Neural crest cell (in vitro differentiated cells): ENCODE measurements at regions not wholly inside any gene's neighbourhood (a gene's known extent, or its start where the extent isn't known, plus 50 kb on each side); places are given as distances from the start of the nearest gene placed in this dataset.

Experiments used
- DNase-seq: peaks from one replicate; pipeline ENCODE4 v3.0.0; 2021; ENCODE audit warnings: low read depth, mixed read lengths, low spot score
- H3K27ac Mint-ChIP-seq: one replicate; pipeline ENCODE4 v1.8.0; 2021; ENCODE audit warnings: mild to moderate bottlenecking, mixed read lengths; ENCODE audit not compliant: unreplicated experiment
- H3K27me3 Mint-ChIP-seq: 2 replicates; pipeline ENCODE4 v1.8.0; 2021; ENCODE audit warnings: low read depth, mild to moderate bottlenecking, mixed read lengths
- H3K36me3 Mint-ChIP-seq: 2 replicates; pipeline ENCODE4 v1.8.0; 2021; ENCODE audit warnings: low read depth, mild to moderate bottlenecking, mixed read lengths
- H3K4me1 Mint-ChIP-seq: 2 replicates; pipeline ENCODE4 v1.8.0; 2021; ENCODE audit warnings: mixed read lengths
- H3K4me3 Mint-ChIP-seq: one replicate; pipeline ENCODE4 v1.8.0; 2021; ENCODE audit warnings: mild to moderate bottlenecking, mixed read lengths
- H3K9me3 Mint-ChIP-seq: 2 replicates; pipeline ENCODE4 v1.8.0; 2021; ENCODE audit warnings: mixed read lengths
- TF ChIP-seq, protein P1 (sequence below): fragments of 200-600 bp; sonication (generic); conservative IDR thresholded peaks from 2 replicates; pipeline ENCODE4 v1.5.0; 2021; ENCODE audit warnings: antibody characterized with exemption, mild to moderate bottlenecking

DNA sequence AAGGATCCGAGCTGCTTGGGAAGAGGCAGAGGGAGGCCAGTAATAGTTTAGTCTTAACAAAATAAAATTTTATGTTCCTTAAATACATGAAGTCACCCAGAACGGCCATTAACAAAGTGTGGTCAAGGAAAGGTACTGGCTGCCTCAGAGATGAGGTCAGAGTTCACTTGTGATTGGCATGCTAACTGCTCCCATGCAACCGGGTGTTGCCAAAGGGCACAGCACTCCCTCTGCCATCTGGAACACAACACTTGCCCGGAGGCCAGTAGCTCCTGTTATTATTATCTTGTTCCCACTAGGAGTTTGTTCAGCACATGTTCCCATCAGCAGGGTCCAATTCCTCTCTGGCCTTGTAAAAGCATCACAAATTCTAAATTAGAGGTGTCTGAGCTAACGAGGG lies 207.0 kb downstream of the CYP26B1 start:
- TF ChIP-seq, protein P1, sequence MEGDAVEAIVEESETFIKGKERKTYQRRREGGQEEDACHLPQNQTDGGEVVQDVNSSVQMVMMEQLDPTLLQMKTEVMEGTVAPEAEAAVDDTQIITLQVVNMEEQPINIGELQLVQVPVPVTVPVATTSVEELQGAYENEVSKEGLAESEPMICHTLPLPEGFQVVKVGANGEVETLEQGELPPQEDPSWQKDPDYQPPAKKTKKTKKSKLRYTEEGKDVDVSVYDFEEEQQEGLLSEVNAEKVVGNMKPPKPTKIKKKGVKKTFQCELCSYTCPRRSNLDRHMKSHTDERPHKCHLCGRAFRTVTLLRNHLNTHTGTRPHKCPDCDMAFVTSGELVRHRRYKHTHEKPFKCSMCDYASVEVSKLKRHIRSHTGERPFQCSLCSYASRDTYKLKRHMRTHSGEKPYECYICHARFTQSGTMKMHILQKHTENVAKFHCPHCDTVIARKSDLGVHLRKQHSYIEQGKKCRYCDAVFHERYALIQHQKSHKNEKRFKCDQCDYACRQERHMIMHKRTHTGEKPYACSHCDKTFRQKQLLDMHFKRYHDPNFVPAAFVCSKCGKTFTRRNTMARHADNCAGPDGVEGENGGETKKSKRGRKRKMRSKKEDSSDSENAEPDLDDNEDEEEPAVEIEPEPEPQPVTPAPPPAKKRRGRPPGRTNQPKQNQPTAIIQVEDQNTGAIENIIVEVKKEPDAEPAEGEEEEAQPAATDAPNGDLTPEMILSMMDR, result no peak
- no peaks in the 10 kb centered on the region for H3K27me3 Mint-ChIP-seq
- DNase-seq, result no peak
- no peaks in the 10 kb centered on the region for H3K9me3 Mint-ChIP-seq
- H3K4me1 Mint-ChIP-seq, result peaks cover 4% of the 10 kb centered on the region
- H3K27ac Mint-ChIP-seq, result no peak overlapping the region
- H3K36me3 Mint-ChIP-seq, result no peaks in the 10 kb centered on the region
- no peak overlapping the region for H3K4me3 Mint-ChIP-seq

DNA sequence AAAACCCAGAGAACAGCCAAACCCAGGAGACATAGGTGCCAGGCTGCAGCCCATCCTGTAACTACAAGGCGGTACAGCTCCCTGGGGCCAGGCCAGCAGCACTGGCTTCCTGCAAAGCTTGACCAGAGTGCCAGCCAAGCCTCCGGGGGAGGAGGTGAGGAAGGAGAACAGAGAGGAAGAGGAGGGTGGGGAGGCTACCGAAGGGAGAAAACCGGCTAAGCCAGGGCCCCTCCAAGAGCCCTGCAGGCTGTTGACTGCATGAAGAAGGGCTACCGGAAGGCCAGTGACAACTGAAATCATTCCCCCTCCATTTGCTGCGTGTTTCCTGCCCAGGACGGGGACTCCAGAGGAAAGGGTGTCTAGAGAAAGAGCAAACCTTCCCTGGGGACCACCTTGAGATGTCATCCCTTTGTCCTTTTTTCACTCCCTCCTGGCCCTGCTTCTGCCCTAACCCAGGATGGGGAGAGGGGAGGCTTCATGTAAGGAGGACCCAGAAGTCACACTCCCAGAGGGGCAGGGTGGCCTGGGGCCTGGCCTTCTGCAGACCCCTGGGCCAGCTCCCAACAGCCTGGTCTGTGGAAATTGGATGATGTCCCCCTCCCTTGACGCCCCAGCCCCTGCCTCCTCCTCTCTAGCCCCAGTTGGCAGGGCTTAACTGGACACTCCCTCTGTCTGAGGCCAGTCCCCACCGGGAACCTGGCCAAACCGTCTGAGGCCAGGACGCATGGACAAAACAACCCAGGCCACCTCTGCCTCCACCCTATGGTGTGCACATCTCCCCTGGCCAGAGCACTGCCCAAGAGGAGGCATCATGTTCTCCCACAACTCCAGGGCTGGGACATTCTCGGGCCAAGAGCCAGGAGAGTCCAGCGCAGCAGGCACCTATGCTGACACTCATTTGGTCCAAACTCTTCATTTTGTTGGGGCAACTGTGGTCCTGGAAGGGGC lies 207.8 kb downstream of the CYP26B1 start:
- peaks cover 4% of the 10 kb centered on the region for H3K4me1 Mint-ChIP-seq
- no peak for DNase-seq
- TF ChIP-seq, protein P1, result no peak
- no peaks in the 10 kb centered on the region for H3K27me3 Mint-ChIP-seq
- no peak overlapping the region for H3K4me3 Mint-ChIP-seq
- no peaks in the 10 kb centered on the region for H3K36me3 Mint-ChIP-seq
- no peak overlapping the region for H3K27ac Mint-ChIP-seq
- no peaks in the 10 kb centered on the region for H3K9me3 Mint-ChIP-seq

DNA sequence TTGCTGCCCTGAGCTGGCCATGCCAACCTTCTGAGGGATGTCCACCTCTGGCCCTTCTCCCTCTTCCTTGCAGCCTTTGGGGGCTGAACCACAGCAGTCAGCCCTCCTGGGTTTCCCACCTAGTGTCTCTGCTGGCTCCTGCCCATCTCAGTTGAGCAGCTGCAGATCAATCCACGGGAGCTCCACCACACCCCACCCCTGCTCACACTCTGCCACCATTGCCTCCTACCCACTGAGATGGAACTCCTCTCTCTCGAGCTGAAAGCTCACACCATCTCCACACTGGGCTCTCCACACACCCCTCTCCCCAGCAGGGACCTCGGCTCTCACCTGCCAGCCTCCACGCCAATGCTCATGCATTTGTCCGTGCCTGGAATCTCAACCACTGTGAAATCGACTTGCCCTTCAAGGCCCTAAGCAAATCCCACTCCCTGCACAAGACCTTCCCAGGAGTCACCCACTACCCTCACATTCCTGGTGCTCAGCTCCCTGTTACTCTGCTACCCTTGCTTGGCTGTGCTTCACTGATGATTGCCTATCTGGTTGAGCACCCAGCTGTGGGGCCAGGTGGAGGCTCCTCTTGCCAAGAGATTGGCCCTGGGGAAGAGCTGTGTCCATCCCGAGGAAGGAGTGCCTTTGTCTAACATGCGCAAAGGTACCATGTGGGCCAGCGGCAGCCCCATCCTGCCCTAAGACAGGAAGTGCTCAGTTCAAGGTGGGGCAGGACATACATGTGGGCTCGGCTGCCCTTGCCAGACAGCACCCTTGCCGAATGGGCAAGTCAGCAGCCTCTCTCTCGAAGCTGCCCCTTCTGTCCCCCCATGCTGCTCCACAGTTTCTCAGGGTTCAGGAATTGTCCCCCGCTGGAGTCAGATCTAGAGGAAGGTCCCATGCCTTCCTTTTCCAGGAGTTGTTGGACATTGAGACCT lies 208.7 kb downstream of the CYP26B1 start:
- no peak overlapping the region for H3K27ac Mint-ChIP-seq
- H3K36me3 Mint-ChIP-seq, result no peaks in the 10 kb centered on the region
- H3K4me1 Mint-ChIP-seq, result peaks cover 2% of the 10 kb centered on the region
- no peaks in the 10 kb centered on the region for H3K27me3 Mint-ChIP-seq
- no peak overlapping the region for H3K4me3 Mint-ChIP-seq
- no peaks in the 10 kb centered on the region for H3K9me3 Mint-ChIP-seq
- TF ChIP-seq, protein P1, result no peak
- peak; percentile 0 for DNase-seq

DNA sequence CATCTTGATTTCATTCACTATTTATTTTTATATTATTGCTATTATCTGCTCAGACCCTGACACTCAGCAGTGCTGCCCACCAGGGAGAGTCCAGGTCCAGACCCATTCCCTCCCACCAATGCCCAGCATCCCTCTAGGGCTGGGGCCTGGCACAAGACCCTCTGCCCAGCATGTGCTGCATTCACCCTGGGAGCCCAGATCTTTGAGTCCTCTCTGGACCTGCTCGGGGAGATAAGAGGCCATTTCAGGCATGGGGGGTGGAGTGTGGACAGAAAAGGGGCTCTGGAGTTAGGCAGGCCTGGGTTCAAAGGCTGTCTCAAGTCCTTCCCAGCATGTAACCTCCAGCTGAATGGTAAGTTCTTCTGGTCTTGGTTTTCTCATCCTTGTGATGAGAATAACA lies 209.6 kb downstream of the CYP26B1 start:
- Mint-ChIP-seq H3K27me3 (no peaks in the 10 kb centered on the region), H3K27ac (no peak overlapping the region), H3K4me3 (no peak overlapping the region), H3K9me3 (no peaks in the 10 kb centered on the region), H3K36me3 (no peaks in the 10 kb centered on the region), H3K4me1 (no peaks in the 10 kb centered on the region)
- TF ChIP-seq, protein P1, result no peak
- DNase-seq, result peak; percentile 0

DNA sequence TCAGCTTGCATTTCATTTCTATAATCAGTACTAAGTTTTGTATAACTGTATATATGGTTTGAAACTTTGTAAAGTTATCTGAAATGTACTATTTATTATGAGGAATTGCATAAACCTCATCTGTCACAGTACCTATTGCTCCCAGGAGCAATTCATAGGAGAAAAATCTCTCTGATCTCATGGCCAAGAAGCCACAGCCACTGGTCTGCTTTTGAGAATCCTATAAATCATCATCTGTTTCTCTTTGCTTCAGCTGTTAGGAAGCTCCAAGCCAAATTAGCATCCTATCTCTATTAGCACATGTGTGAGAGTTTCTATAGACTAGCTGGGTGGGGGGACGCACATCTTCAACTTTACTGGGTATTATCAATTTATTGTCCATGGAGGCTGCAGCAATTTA lies 210.3 kb downstream of the CYP26B1 start:
- TF ChIP-seq, protein P1, result no peak
- no peaks in the 10 kb centered on the region for H3K9me3 Mint-ChIP-seq
- H3K27me3 Mint-ChIP-seq, result no peaks in the 10 kb centered on the region
- H3K4me3 Mint-ChIP-seq, result no peak overlapping the region
- H3K36me3 Mint-ChIP-seq, result no peaks in the 10 kb centered on the region
- no peak overlapping the region for H3K27ac Mint-ChIP-seq
- no peak for DNase-seq
- no peaks in the 10 kb centered on the region for H3K4me1 Mint-ChIP-seq
